HG03196 (cell line): ENCODE measurements at regions not wholly inside any gene's neighbourhood (a gene's known extent, or its start where the extent isn't known, plus 50 kb on each side); places are given as distances from the start of the nearest gene placed in this dataset.
"Not testable (repeated sequence)": the region's sequence is repeated elsewhere in the genome, so short reads cannot be mapped to it uniquely, and the experiment has no call there.

Experiments
- ATAC-seq: cut with Tn5 transposase; IDR thresholded peaks from one replicate; pipeline ENCODE4 v1.9.1; 2021; ENCODE audit not compliant: unreplicated experiment

- not testable (repeated sequence) for ATAC-seq
These were observed 323.5 kb downstream of the KLF13 start for GRCh38 chr15:31650055-31650701.

DNA sequence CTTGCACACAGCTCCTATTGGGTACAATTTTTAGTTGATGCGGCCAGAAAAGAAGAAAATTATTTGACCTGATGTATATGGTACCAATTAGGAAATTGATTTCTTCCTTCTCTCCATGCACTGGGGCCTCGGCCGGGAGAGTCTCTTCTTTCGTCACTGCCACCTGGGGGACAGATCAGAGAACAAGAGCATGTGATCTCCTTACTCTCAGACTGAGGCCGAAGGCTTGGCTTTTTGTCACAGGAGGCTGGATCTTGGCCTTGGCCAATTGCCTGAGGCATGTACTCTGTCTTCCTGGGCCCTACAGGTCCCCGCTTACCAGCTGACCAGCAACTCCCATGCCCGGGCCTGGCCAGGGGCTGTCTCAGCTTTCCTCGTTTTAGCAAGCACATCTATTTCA lies 330.3 kb downstream of the KLF13 start:
- not testable (repeated sequence) for ATAC-seq

GRCh38 chr15:31660816-31661215 lies 334.2 kb downstream of the KLF13 start:
- no peak for ATAC-seq

DNA sequence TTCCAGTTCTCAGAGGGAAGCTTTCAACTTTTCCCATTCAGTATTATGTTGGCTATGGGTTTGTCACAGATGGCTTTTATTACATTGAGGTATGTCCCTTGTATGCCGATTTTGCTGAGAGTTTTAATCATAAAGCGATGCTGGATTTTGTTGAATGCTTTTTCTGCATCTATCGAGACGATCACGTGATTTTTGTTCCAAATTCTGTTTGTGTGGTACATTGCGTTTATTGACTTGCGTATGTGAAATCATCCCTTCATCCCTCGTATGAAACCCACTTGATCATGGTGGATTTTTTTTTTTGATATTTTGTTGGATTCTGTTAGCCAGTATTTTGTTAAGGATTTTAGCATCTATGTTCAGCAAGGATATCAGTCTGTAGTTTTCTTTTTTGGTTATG lies 339.1 kb downstream of the KLF13 start:
- ATAC-seq = not testable (repeated sequence)

DNA sequence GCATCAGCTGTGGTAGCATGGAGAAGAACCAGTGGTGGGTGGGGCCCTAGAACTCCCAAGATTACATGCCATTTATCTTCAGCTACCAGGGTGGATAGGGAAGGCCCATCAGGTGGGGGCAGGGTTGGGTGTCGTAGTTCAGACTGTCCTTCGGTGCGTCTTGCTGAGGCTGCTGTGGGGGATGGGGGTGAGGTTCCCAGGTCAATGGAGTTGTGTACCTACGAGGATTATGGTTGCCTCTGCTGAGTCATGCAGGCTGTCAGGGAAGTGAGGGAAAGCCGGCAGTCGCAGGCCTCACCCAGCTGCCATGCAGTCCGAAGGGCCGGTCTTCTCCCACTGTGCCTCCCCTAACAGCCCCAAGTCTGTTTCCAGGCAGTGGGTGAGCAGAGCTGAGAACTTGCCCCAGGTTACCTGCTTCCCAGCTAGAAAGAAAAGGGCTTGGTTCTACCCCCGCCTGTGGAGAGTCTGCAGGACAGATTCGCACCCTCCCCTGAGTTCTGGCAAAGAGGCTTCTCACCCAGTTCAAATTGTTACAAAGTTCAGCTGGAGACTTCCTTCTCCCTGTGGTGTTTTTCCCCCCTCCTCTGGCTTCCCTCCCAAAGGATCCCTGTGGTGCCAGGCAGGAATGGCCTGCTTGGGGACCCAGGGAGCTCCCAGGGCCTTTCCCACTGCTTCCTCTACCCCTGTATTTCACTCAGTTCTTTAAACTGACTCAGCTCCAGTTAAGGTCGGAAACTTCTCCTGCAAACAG lies 342.7 kb downstream of the KLF13 start:
- not testable (repeated sequence) for ATAC-seq

- ATAC-seq = not testable (repeated sequence)
These were observed 346.6 kb downstream of the KLF13 start for GRCh38 chr15:31673263-31673662.

DNA sequence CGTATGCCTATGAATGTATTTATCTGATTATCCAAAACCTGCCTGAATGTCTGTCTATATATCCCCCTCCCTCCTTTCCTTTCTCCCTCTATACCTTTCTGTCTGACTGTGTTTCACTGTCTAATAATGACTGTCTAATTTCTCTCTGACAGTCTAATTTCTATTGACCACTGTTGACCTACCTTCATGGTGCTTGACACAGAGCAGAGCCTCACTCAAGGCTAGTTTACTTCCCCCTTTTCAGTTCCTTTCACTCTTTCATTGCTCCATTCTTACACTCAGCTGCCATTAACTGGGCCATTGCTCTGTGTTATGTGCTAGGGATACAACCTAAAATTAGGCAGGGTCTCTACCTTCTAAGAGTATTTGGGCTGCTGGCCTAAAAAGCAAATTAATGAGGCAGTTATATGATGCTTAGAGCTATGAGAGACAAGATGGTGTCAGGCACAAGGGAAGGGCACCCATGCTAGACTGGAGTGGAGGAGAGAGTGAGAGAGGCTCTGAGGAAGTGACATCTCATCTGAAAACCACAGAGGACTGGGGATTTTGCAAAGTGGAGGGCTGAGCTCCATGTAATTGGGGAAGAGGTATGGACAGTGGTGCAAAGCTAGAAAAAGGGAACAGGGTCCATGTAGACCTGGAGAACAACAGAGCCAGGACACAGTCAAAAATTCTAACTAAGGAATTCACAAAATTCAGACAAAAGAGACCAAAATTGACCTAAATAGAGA lies 348.6 kb upstream of the CHRNA7 start:
- not testable (repeated sequence) for ATAC-seq

GRCh38 chr15:31687088-31687487 lies 343.2 kb upstream of the CHRNA7 start:
- not testable (repeated sequence) for ATAC-seq

DNA sequence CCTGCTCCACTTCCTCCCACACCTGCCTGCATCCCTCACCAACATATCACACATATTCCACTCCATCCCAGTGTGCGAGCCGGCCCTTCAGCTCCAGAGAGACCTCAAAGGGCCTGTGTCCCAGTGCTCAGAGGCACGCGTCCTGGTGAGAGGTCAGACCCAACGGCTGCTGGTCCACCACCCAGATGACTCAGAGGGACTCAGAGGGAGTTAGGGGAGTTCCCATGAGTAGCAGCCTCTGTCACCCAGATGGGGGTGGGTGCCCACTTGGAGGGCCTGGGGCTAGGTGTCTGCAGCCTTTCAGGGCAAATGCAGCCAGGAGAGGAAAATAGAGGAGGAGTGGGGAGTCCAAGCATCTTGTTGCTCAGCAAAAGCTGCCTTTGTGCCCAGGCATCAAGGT lies 333.8 kb upstream of the CHRNA7 start:
- not testable (repeated sequence) for ATAC-seq

DNA sequence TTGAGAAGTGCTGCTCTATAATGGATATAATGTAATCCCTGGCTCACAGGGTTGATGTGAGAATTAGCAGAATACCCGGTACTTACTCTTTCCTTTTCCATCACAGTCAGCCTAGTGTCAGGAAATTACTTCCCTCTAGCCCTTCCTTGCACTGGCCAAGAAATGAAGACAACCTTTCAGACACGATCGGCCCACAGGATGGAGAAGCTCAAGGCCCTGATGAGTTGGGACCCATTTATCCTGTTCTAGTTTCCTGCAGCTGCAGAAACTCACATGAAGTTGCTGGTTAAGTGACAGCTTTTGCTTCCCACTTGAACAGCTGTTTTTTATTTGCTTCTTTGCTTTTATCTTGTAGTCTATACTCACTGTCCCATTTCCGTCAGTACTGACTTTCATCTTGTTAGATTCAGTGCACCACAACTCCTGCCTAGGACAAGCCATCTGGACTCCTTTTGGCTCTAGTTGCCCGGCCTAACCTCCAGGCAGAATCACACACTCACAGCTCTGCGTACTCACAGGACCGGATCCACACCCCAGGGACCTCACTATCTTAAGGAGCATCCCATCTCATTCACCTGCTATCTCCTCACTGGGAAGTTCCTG lies 325.1 kb upstream of the CHRNA7 start:
- ATAC-seq = not testable (repeated sequence)

- ATAC-seq = peak; percentile 53
These were observed 322.2 kb upstream of the CHRNA7 start for GRCh38 chr15:31707944-31708702.

DNA sequence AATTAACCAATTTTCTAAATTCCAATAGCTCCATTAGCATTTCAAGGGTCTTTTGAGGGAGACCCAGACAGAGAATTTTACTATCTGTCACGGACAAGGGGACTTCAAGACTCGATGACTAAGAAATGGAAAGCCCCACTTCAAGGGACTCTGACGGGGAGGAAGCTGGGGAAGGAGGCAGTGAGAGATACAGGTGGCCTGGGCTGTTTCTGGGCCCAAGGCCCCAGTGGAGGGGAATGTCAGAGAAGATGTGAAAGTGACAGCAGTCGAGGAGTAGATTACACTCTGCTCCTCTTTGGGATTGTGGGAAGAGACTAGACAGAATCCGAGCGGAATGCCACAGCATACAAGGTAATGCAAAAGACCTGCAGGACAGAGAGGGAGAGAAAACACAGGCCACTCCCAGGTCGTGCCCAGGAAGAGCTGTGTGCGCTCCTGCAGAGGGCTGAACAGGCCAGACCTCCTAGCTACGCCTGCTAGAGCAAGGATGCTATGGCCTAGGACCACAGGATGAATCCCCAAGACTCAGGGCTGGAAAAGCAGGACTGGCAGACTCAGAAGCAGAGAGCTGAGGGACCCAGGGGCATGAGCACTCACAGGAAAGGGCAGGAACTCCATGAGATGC lies 321.5 kb upstream of the CHRNA7 start:
- peak; percentile 79 for ATAC-seq

DNA sequence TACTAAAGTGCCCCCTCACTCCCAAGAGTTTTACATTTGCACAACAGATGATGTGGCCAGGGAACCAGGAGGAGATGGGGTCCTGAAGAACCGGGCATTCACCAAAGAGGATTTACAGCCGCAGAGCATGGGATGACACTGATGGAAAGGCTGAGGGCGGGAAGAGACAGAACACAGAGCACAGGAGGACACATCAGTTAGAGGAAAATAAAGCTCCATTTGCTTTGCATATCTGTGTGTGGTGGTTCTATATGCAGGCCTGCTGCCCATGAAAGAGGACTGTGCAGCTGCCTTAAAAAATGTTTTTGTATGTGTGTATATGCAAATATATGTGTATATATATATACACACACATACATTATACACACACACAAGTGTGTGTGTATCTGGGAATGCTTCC lies 320.8 kb upstream of the CHRNA7 start:
- ATAC-seq = not testable (repeated sequence)

DNA sequence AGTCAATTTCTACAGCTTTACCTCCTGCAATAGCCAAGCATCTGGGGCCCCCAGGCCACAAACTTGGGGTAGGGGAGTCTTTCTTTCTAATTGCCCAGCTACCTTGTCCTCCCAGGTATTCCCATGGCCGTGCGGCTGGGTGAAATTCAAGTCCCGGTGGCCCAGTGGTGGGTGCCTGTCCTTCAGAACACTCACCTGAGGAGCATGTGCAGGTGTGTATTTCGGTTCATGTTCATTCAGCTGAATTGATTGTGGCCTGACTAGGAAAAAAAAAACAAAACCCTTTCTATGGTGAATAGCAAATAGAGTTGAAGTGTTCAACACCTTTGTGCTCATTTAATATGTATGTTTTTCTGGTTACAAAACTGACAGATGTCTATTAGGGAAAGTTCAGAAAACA lies 319.5 kb upstream of the CHRNA7 start:
- not testable (repeated sequence) for ATAC-seq

- not testable (repeated sequence) for ATAC-seq
These were observed 315.1 kb upstream of the CHRNA7 start for GRCh38 chr15:31715208-31715607.

- not testable (repeated sequence) for ATAC-seq
These were observed 311.7 kb upstream of the CHRNA7 start for GRCh38 chr15:31718625-31719024.

DNA sequence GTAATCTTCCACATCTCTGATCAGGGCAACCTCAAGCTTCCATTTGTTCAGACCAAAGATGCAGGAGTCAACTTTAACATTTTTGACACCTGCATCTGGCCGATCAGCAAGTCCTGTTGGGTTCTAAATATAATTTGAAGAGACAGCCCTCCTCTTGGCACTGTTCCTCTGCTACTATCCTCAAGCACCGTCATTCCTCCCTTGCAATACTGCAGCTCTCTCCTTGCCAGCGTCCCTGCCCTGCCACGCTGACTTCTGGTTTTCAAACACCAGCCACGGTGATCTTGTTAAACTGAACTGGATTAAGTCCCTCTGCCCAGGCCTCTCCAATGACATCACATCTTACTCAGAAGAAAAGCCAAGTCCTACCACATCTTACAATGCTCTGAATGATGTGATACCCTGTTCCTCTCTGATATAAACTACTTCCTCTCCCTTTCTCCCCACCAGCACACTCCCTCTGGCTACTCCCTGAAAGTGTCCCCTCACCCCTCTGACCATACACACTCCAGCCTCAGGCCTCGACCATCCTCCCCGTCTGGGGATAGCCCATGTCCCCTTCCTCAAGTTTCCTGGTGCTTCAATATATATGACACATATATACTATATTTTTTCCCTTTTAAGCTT lies 310.8 kb upstream of the CHRNA7 start:
- not testable (repeated sequence) for ATAC-seq

DNA sequence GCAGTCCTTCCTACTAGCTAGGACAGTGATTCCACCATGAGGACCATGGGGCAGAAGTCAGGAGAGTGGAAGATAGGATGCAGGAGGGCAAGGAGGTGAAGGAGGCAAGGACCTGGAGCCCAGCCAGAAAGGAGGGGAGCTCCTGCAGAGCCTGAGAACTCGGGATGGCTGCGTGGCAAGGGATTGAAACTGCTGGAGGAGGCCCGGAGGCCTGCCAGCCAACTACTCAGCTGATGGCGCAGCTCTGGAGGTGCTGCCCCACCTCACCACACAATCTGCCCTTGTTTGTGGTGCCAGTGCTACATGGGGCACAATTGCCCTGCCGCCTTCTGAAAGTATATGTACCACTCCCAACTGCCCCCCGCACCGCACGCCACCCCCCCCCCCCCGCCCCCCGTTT lies 307.3 kb upstream of the CHRNA7 start:
- not testable (repeated sequence) for ATAC-seq

DNA sequence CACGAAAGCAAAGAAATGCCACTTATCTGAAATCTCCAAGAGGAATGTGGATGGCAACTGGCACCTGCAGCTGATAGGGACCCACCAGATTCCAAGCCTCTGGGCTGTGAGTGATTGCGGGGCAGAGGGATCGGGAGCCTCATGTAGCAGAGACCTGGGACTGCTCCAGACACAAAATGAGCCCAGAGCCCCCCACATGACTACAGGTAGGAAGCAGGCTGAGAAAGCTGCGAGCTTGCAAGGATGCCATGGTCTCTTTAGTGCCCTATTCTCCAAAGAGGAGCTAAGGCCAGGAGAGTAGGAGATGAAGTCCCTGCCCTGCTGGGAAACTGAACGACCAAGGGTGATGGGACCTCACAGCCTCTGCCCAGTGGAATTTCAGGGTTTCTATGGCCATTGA lies 305.4 kb upstream of the CHRNA7 start:
- not testable (repeated sequence) for ATAC-seq

DNA sequence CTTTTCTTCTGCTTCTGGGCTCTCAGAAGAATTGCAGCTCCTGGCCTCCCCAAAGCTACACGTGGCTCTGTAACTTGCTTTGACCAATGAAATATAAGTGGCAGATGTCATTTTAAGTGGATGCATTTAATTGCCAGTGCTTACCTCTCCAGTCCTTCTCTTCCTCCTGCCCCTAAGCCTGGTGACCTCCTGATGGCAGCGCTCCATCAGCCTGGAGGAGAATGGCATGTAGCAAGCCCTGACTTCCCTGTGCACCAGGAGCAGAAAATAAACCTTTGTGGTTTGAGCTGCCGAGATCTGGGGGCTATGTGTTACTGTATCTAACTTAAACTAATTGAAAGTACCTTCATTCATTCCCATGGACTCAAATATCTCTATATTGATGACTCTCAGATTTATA lies 304.7 kb upstream of the CHRNA7 start:
- not testable (repeated sequence) for ATAC-seq
